ENCODE measurements at regions not wholly inside any gene's neighbourhood (a gene's known extent, or its start where the extent isn't known, plus 50 kb on each side); places are given as distances from the start of the nearest gene placed in this dataset.

- DNase-seq (peak in 2 of 3 donors; percentile 65 to 78), ATAC-seq (ENCODE audit: insufficient read depth, low FRiP score) (no peak)
- peaks cover 0 to 2% (median 0%) of the 10 kb centered on the region in 4 donors for H3K9me3 ChIP-seq (ENCODE audit: control insufficient read depth in 4 of 4, insufficient read depth in 3 of 4, low read length in 3 of 4)
- no peaks in the 10 kb centered on the region for H3K36me3 ChIP-seq (ENCODE audit: control insufficient read depth in 4 of 4, insufficient read depth in 4 of 4, low read length in 4 of 4)
- peaks cover 0 to 14% (median 5%) of the 10 kb centered on the region in 5 donors for H3K4me1 ChIP-seq (ENCODE audit: control insufficient read depth in 5 of 5, insufficient read depth in 5 of 5, low read length in 5 of 5)
- H3K27me3 ChIP-seq (ENCODE audit: control insufficient read depth in 3 of 3, insufficient read depth in 3 of 3, low read length in 2 of 3): no peaks in the 10 kb centered on the region
- H3K27ac ChIP-seq (ENCODE audit: low read depth in 1 of 2, low read length in 1 of 2): no peak overlapping the region
- H3K9ac ChIP-seq (ENCODE audit: insufficient read depth in 1 of 2, low read length in 2 of 2): no peak overlapping the region
- WGBS, 2 donors: 65 to 69% methylated on average over 1 of the region's 1 CpG
- H3K4me3 ChIP-seq: no peak overlapping the region
- no peak for TF ChIP-seq CTCF (IDR thresholded peaks at IDR 0.05; ENCODE audit: control extremely low read depth, extremely low read depth)
Observed at GRCh38 chr5:103674251-103674650, 111.7 kb upstream of the NUDT12 start.

GRCh38 chr5:103669615-103670014, 107.0 kb upstream of the NUDT12 start:
- Histone ChIP-seq H3K9me3 (ENCODE audit: control insufficient read depth in 4 of 4, insufficient read depth in 3 of 4, low read length in 3 of 4) (peaks cover 0 to 2% (median 0%) of the 10 kb centered on the region in 4 donors), H3K27me3 (ENCODE audit: control insufficient read depth in 3 of 3, insufficient read depth in 3 of 3, low read length in 2 of 3) (no peaks in the 10 kb centered on the region), H3K4me1 (ENCODE audit: control insufficient read depth in 5 of 5, insufficient read depth in 5 of 5, low read length in 5 of 5) (peaks cover 0 to 7% (median 1%) of the 10 kb centered on the region in 5 donors), H3K36me3 (ENCODE audit: control insufficient read depth in 4 of 4, insufficient read depth in 4 of 4, low read length in 4 of 4) (no peaks in the 10 kb centered on the region), H3K27ac (ENCODE audit: low read depth in 1 of 2, low read length in 1 of 2) (no peak overlapping the region), H3K9ac (ENCODE audit: insufficient read depth in 1 of 2, low read length in 2 of 2) (no peak overlapping the region), H3K4me3 (no peak overlapping the region)
- ATAC-seq (ENCODE audit: insufficient read depth, low FRiP score) (no peak), DNase-seq (no peak)
- 69 to 77% methylated on average over 5 of the region's 5 CpGs for WGBS, 2 donors
- no peak for TF ChIP-seq CTCF (IDR thresholded peaks at IDR 0.05; ENCODE audit: control extremely low read depth, extremely low read depth)

- H3K9ac ChIP-seq (ENCODE audit: insufficient read depth in 1 of 2, low read length in 2 of 2): no peak overlapping the region
- H3K4me3 ChIP-seq: no peak overlapping the region
- H3K27ac ChIP-seq (ENCODE audit: low read depth in 1 of 2, low read length in 1 of 2): no peak overlapping the region
- peak in 1 of 3 donors; percentile 15 for DNase-seq
- 74% methylated on average over 3 of the region's 3 CpGs for WGBS, 2 donors
- H3K36me3 ChIP-seq (ENCODE audit: control insufficient read depth in 4 of 4, insufficient read depth in 4 of 4, low read length in 4 of 4): no peaks in the 10 kb centered on the region
- no peaks in the 10 kb centered on the region for H3K27me3 ChIP-seq (ENCODE audit: control insufficient read depth in 3 of 3, insufficient read depth in 3 of 3, low read length in 2 of 3)
- no peaks in the 10 kb centered on the region for H3K4me1 ChIP-seq (ENCODE audit: control insufficient read depth in 5 of 5, insufficient read depth in 5 of 5, low read length in 5 of 5)
- ATAC-seq (ENCODE audit: insufficient read depth, low FRiP score): no peak
- TF ChIP-seq CTCF (IDR thresholded peaks at IDR 0.05; ENCODE audit: control extremely low read depth, extremely low read depth): no peak
- H3K9me3 ChIP-seq (ENCODE audit: control insufficient read depth in 4 of 4, insufficient read depth in 3 of 4, low read length in 3 of 4): no peaks in the 10 kb centered on the region
Observed at GRCh38 chr5:103668281-103668680, 105.7 kb upstream of the NUDT12 start.

- ATAC-seq (ENCODE audit: insufficient read depth, low FRiP score): no peak
- 56 to 66% methylated on average over 3 of the region's 3 CpGs for WGBS, 2 donors
Observed at GRCh38 chr5:103667068-103667467, 104.5 kb upstream of the NUDT12 start.

More at GRCh38 chr5:103667068-103667467, 104.5 kb upstream of the NUDT12 start:
- no peak for TF ChIP-seq CTCF (IDR thresholded peaks at IDR 0.05; ENCODE audit: control extremely low read depth, extremely low read depth)
- H3K36me3 ChIP-seq (ENCODE audit: control insufficient read depth in 4 of 4, insufficient read depth in 4 of 4, low read length in 4 of 4): no peaks in the 10 kb centered on the region
- H3K4me3 ChIP-seq: no peak overlapping the region
- H3K9me3 ChIP-seq (ENCODE audit: control insufficient read depth in 4 of 4, insufficient read depth in 3 of 4, low read length in 3 of 4): peaks cover 0 to 6% (median 1%) of the 10 kb centered on the region in 4 donors
- H3K9ac ChIP-seq (ENCODE audit: insufficient read depth in 1 of 2, low read length in 2 of 2): no peak overlapping the region
- no peaks in the 10 kb centered on the region for H3K4me1 ChIP-seq (ENCODE audit: control insufficient read depth in 5 of 5, insufficient read depth in 5 of 5, low read length in 5 of 5)
- H3K27ac ChIP-seq (ENCODE audit: low read depth in 1 of 2, low read length in 1 of 2): no peak overlapping the region
- no peaks in the 10 kb centered on the region for H3K27me3 ChIP-seq (ENCODE audit: control insufficient read depth in 3 of 3, insufficient read depth in 3 of 3, low read length in 2 of 3)
- no peak for DNase-seq
